Trophoblast cell (in vitro differentiated cells and primary cell): ENCODE measurements at regions not wholly inside any gene's neighbourhood (a gene's known extent, or its start where the extent isn't known, plus 50 kb on each side); places are given as distances from the start of the nearest gene placed in this dataset.

Experiments
- DNase-seq, 2 donors: peaks; one replicate each; pipeline ENCODE4 v3.0.0-alpha.2; 2016
- H2AFZ ChIP-seq: 2 replicates; pipeline ENCODE4 v1.6.1; 2013; ENCODE audit warnings: low read length, moderate library complexity, mild to moderate bottlenecking; ENCODE audit not compliant: insufficient read depth, poor library complexity
- H2AK5ac ChIP-seq: 2 replicates; pipeline ENCODE4 v1.6.1; 2013; ENCODE audit warnings: mild to moderate bottlenecking, low read length
- H2BK120ac ChIP-seq: 2 replicates; pipeline ENCODE4 v1.6.1; 2013; ENCODE audit warnings: low read length, mild to moderate bottlenecking, moderate library complexity; ENCODE audit not compliant: insufficient read depth, poor library complexity
- H2BK12ac ChIP-seq: 2 replicates; pipeline ENCODE4 v1.6.1; 2013; ENCODE audit warnings: mild to moderate bottlenecking, low read length, moderate library complexity
- H2BK5ac ChIP-seq: 2 replicates; pipeline ENCODE4 v1.6.1; 2013; ENCODE audit warnings: low read length, low read depth, moderate library complexity, mild to moderate bottlenecking; ENCODE audit not compliant: poor library complexity
- H3K14ac ChIP-seq: 2 replicates; pipeline ENCODE4 v1.6.1; 2013; ENCODE audit warnings: mild to moderate bottlenecking, low read length
- H3K18ac ChIP-seq: 2 replicates; pipeline ENCODE4 v1.6.1; 2013; ENCODE audit warnings: mild to moderate bottlenecking, low read length
- H3K23ac ChIP-seq: 2 replicates; pipeline ENCODE4 v1.6.1; 2013; ENCODE audit warnings: low read length
- H3K27ac ChIP-seq: 2 replicates; pipeline ENCODE4 v1.5.1; 2013; ENCODE audit warnings: low read depth, mild to moderate bottlenecking, inconsistent platforms, low read length, moderate library complexity
- H3K27me3 ChIP-seq: 2 replicates; pipeline ENCODE4 v1.6.1; 2013; ENCODE audit warnings: inconsistent platforms, mild to moderate bottlenecking, low read length, moderate library complexity; ENCODE audit not compliant: insufficient read depth
- H3K36me3 ChIP-seq, 2 experiments: 1 replicate in 1 of 2; 2 replicates in 1 of 2; pipeline ENCODE4 v1.6.1; 2013; ENCODE audit warnings: low read length in 2 of 2, mild to moderate bottlenecking in 2 of 2, moderate library complexity in 1 of 2; ENCODE audit not compliant: insufficient read depth in 2 of 2, control insufficient read depth in 1 of 2
- H3K4ac ChIP-seq: 2 replicates; pipeline ENCODE4 v1.6.1; 2013; ENCODE audit warnings: low read depth, mild to moderate bottlenecking, low read length, moderate library complexity
- H3K4me1 ChIP-seq, 2 experiments: 1 replicate in 1 of 2; 2 replicates in 1 of 2; pipeline ENCODE4 v1.6.1; 2013; ENCODE audit warnings: low read length in 2 of 2, mild to moderate bottlenecking in 2 of 2, moderate library complexity in 1 of 2; ENCODE audit not compliant: insufficient read depth in 2 of 2, control insufficient read depth in 1 of 2
- H3K4me2 ChIP-seq: 2 replicates; pipeline ENCODE4 v1.6.1; 2013; ENCODE audit warnings: inconsistent platforms, mild to moderate bottlenecking, low read length, moderate library complexity
- H3K4me3 ChIP-seq: 2 replicates; pipeline ENCODE4 v1.5.1; 2013; ENCODE audit warnings: mild to moderate bottlenecking, low read depth, low read length, inconsistent platforms
- H3K79me1 ChIP-seq: one replicate; pipeline ENCODE4 v1.6.1; 2013; ENCODE audit warnings: low read length
- H3K79me2 ChIP-seq: 2 replicates; pipeline ENCODE4 v1.6.1; 2013; ENCODE audit warnings: low read length, mild to moderate bottlenecking; ENCODE audit not compliant: control insufficient read depth, insufficient read depth, poor library complexity
- H3K9ac ChIP-seq: 2 replicates; pipeline ENCODE4 v1.6.1; 2013; ENCODE audit warnings: mild to moderate bottlenecking, low read length
- H3K9me3 ChIP-seq: 2 replicates; pipeline ENCODE4 v1.6.1; 2013; ENCODE audit warnings: low read depth, mild to moderate bottlenecking, control low read depth, inconsistent platforms, low read length; ENCODE audit not compliant: insufficient read depth
- H4K12ac ChIP-seq: 2 replicates; pipeline ENCODE4 v1.6.1; 2013; ENCODE audit warnings: low read depth, mild to moderate bottlenecking, low read length, moderate library complexity
- H4K8ac ChIP-seq: 2 replicates; pipeline ENCODE4 v1.6.1; 2013; ENCODE audit warnings: low read depth, mild to moderate bottlenecking, low read length, moderate library complexity
- H4K91ac ChIP-seq: one replicate; pipeline ENCODE4 v1.6.1; 2013; ENCODE audit warnings: low read depth, mild to moderate bottlenecking, low read length, moderate library complexity
- WGBS: extraction: QIAGEN DNeasy Blood & Tissue Kit; methylation state at CpG from one replicate; pipeline ENCODE4 v1.1.7; 2013; ENCODE audit warnings: missing lambda C conversion rate; ENCODE audit not compliant: insufficient read length, insufficient coverage; ENCODE audit errors: extremely low coverage; 5-methylcytosine and 5-hydroxymethylcytosine counted together

- Histone ChIP-seq H3K4me2 (no peak overlapping the region), H3K79me1 (no peaks in the 10 kb centered on the region), H3K4ac (no peak overlapping the region), H3K18ac (no peak overlapping the region), H3K27ac (no peak overlapping the region), H3K79me2 (no peaks in the 10 kb centered on the region), H4K12ac (no peak overlapping the region), H4K8ac (no peak overlapping the region), H2BK12ac (no peak overlapping the region), H2AFZ (no peak overlapping the region), H4K91ac (no peak overlapping the region), H3K14ac (no peak overlapping the region), H3K4me1 (no peaks in the 10 kb centered on the region), H3K27me3 (no peaks in the 10 kb centered on the region), H2BK120ac (no peak overlapping the region), H3K9me3 (no peaks in the 10 kb centered on the region), H3K9ac (no peak overlapping the region), H2AK5ac (no peak overlapping the region), H2BK5ac (no peak overlapping the region), H3K36me3 (no peaks in the 10 kb centered on the region), H3K23ac (no peak overlapping the region), H3K4me3 (no peak overlapping the region)
- no peak for DNase-seq
- no CpG with 5 or more reads among the region's 1 CpG for WGBS
Measured at GRCh38 chr12:86801439-86801838, 545.2 kb upstream of the MGAT4C start.

- no peak overlapping the region for H3K4me2 ChIP-seq
Measured at GRCh38 chr12:86799616-86800015, 543.4 kb upstream of the MGAT4C start.

GRCh38 chr12:86796550-86796949 is 540.4 kb upstream of the MGAT4C start:
- Histone ChIP-seq H2BK5ac (no peak overlapping the region), H4K8ac (no peak overlapping the region), H3K4me1 (no peaks in the 10 kb centered on the region), H4K12ac (no peak overlapping the region), H2AK5ac (no peak overlapping the region), H4K91ac (no peak overlapping the region), H3K4me3 (no peak overlapping the region), H3K14ac (no peak overlapping the region), H2BK12ac (no peak overlapping the region), H3K27ac (no peak overlapping the region), H3K4ac (no peak overlapping the region), H3K9ac (no peak overlapping the region), H3K27me3 (no peaks in the 10 kb centered on the region), H2AFZ (no peak overlapping the region), H3K18ac (no peak overlapping the region), H3K79me2 (no peaks in the 10 kb centered on the region), H3K23ac (no peak overlapping the region), H2BK120ac (no peak overlapping the region), H3K4me2 (no peak overlapping the region), H3K36me3 (no peaks in the 10 kb centered on the region), H3K9me3 (no peaks in the 10 kb centered on the region), H3K79me1 (no peaks in the 10 kb centered on the region)
- DNase-seq = no peak
- WGBS = no CpG with 5 or more reads among the region's 1 CpG

More at GRCh38 chr12:86799616-86800015, 543.4 kb upstream of the MGAT4C start:
- no peaks in the 10 kb centered on the region for H3K9me3 ChIP-seq
- H3K79me1 ChIP-seq = no peaks in the 10 kb centered on the region
- no peak overlapping the region for H3K23ac ChIP-seq
- no peaks in the 10 kb centered on the region for H3K79me2 ChIP-seq
- H3K4me1 ChIP-seq = no peaks in the 10 kb centered on the region
- no peak overlapping the region for H2AK5ac ChIP-seq
- H3K27me3 ChIP-seq = no peaks in the 10 kb centered on the region
- H2BK5ac ChIP-seq = no peak overlapping the region
- WGBS = no CpG with 5 or more reads among the region's 2 CpGs
- H3K4me3 ChIP-seq = no peak overlapping the region
- H3K4ac ChIP-seq = no peak overlapping the region
- H3K36me3 ChIP-seq = no peaks in the 10 kb centered on the region
- no peak overlapping the region for H2BK120ac ChIP-seq
- H2BK12ac ChIP-seq = no peak overlapping the region
- H4K8ac ChIP-seq = no peak overlapping the region
- H3K27ac ChIP-seq = no peak overlapping the region
- no peak overlapping the region for H3K14ac ChIP-seq
- no peak overlapping the region for H3K9ac ChIP-seq
- no peak overlapping the region for H4K12ac ChIP-seq
- DNase-seq = no peak
- no peak overlapping the region for H4K91ac ChIP-seq
- no peak overlapping the region for H3K18ac ChIP-seq
- H2AFZ ChIP-seq = no peak overlapping the region

- H3K4me2 ChIP-seq = no peak overlapping the region
- H2BK120ac ChIP-seq = no peak overlapping the region
- no peaks in the 10 kb centered on the region for H3K79me2 ChIP-seq
- H4K12ac ChIP-seq = no peak overlapping the region
- H3K9ac ChIP-seq = no peak overlapping the region
- H3K4me1 ChIP-seq = no peaks in the 10 kb centered on the region
- H3K4ac ChIP-seq = no peak overlapping the region
- no peaks in the 10 kb centered on the region for H3K9me3 ChIP-seq
- no peak overlapping the region for H2BK5ac ChIP-seq
- H2AK5ac ChIP-seq = no peak overlapping the region
- no peak overlapping the region for H3K18ac ChIP-seq
- H2AFZ ChIP-seq = no peak overlapping the region
- H3K4me3 ChIP-seq = no peak overlapping the region
- no peaks in the 10 kb centered on the region for H3K79me1 ChIP-seq
- H3K27me3 ChIP-seq = no peaks in the 10 kb centered on the region
- H4K91ac ChIP-seq = no peak overlapping the region
- no peak overlapping the region for H3K14ac ChIP-seq
- H2BK12ac ChIP-seq = no peak overlapping the region
- no peak for DNase-seq
- no peak overlapping the region for H3K27ac ChIP-seq
- no peak overlapping the region for H4K8ac ChIP-seq
- H3K36me3 ChIP-seq = no peaks in the 10 kb centered on the region
- H3K23ac ChIP-seq = no peak overlapping the region
Measured at GRCh38 chr12:86788661-86789060, 532.5 kb upstream of the MGAT4C start.

GRCh38 chr12:86787419-86787818 is 531.2 kb upstream of the MGAT4C start:
- Histone ChIP-seq H3K14ac (no peak overlapping the region), H3K79me1 (no peaks in the 10 kb centered on the region), H2BK5ac (no peak overlapping the region), H3K18ac (no peak overlapping the region), H4K8ac (no peak overlapping the region), H3K27me3 (no peaks in the 10 kb centered on the region), H2BK120ac (no peak overlapping the region), H4K91ac (no peak overlapping the region), H3K79me2 (no peaks in the 10 kb centered on the region), H3K36me3 (no peaks in the 10 kb centered on the region), H3K9ac (no peak overlapping the region), H2AK5ac (no peak overlapping the region), H3K9me3 (no peaks in the 10 kb centered on the region), H3K27ac (no peak overlapping the region), H4K12ac (no peak overlapping the region), H3K4ac (no peak overlapping the region), H3K4me2 (no peak overlapping the region), H3K4me1 (no peaks in the 10 kb centered on the region), H2BK12ac (no peak overlapping the region), H2AFZ (no peak overlapping the region), H3K4me3 (no peak overlapping the region), H3K23ac (no peak overlapping the region)
- DNase-seq = no peak
